KMS-11 (cell line): ENCODE measurements at regions not wholly inside any gene's neighbourhood (a gene's known extent, or its start where the extent isn't known, plus 50 kb on each side); places are given as distances from the start of the nearest gene placed in this dataset.

ENCODE experiments used
- H2AFZ ChIP-seq: fragments of 200-600 bp; sonication (generic); 2 replicates; pipeline ENCODE4 v1.6.1; 2016; ENCODE audit warnings: antibody characterized with exemption, mixed run types, low read depth
- H3K27ac ChIP-seq: fragments of 200-600 bp; sonication (generic); 2 replicates; pipeline ENCODE4 v1.6.1; 2016; ENCODE audit warnings: mild to moderate bottlenecking, mixed run types
- H3K27me3 ChIP-seq: fragments of 200-600 bp; sonication (generic); 2 replicates; pipeline ENCODE4 v1.6.1; 2017; ENCODE audit warnings: mild to moderate bottlenecking, low read depth, mixed run types, moderate library complexity; ENCODE audit not compliant: insufficient read depth
- H3K36me3 ChIP-seq: fragments of 200-600 bp; sonication (generic); 2 replicates; pipeline ENCODE4 v1.6.1; 2017; ENCODE audit warnings: mild to moderate bottlenecking, mixed run types; ENCODE audit not compliant: insufficient read depth
- H3K4me1 ChIP-seq: fragments of 200-600 bp; sonication (generic); 2 replicates; pipeline ENCODE4 v1.6.1; 2016; ENCODE audit warnings: mild to moderate bottlenecking, low read depth, mixed run types; ENCODE audit not compliant: poor library complexity, severe bottlenecking
- H3K4me2 ChIP-seq: fragments of 200-600 bp; sonication (generic); 2 replicates; pipeline ENCODE4 v1.7.0; 2016; ENCODE audit warnings: mild to moderate bottlenecking, mixed run types
- H3K4me3 ChIP-seq: fragments of 200-600 bp; sonication (generic); IDR thresholded peaks from 2 replicates; pipeline ENCODE4 v1.6.1; 2017; ENCODE audit warnings: low read depth, low read length, mixed read lengths; ENCODE audit not compliant: insufficient read depth
- H3K79me2 ChIP-seq: fragments of 200-600 bp; sonication (generic); 2 replicates; pipeline ENCODE4 v1.6.1; 2016; ENCODE audit warnings: low read depth, mixed run types; ENCODE audit not compliant: insufficient read depth
- H3K9ac ChIP-seq: fragments of 200-600 bp; sonication (generic); 2 replicates; pipeline ENCODE4 v1.6.1; 2016; ENCODE audit warnings: mild to moderate bottlenecking, mixed run types
- H4K20me1 ChIP-seq: fragments of 200-600 bp; sonication (generic); 2 replicates; pipeline ENCODE4 v1.6.1; 2016; ENCODE audit warnings: mild to moderate bottlenecking, mixed run types; ENCODE audit not compliant: insufficient read depth
- TF ChIP-seq, protein P1 (sequence below): fragments of 200-600 bp; sonication (generic); conservative IDR thresholded peaks from 2 replicates; pipeline ENCODE4 v1.6.1; 2017; ENCODE audit warnings: low read depth, mild to moderate bottlenecking, antibody characterized with exemption, low read length, moderate library complexity, mixed read lengths

DNA sequence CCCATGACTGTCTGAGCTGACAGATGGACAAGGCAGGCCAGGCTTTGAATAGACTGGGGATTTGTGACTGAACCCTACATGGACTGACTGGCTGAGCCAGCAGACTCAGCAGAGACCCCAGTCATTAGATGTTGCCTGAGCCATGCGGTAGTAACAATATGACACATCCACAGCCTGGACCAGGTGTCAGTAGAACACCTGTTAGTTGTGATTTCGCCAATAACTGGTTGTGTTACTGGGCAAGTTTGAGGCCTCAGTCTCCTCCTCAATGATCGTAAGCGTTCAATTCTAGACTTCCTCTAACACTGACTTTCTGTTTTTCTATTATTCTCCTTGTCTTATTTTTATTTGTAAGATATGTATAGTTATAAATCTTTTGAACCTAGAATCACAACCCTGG, 311.9 kb upstream of the MAP3K7 start:
- no peak overlapping the region for H3K9ac ChIP-seq
- TF ChIP-seq, protein P1, sequence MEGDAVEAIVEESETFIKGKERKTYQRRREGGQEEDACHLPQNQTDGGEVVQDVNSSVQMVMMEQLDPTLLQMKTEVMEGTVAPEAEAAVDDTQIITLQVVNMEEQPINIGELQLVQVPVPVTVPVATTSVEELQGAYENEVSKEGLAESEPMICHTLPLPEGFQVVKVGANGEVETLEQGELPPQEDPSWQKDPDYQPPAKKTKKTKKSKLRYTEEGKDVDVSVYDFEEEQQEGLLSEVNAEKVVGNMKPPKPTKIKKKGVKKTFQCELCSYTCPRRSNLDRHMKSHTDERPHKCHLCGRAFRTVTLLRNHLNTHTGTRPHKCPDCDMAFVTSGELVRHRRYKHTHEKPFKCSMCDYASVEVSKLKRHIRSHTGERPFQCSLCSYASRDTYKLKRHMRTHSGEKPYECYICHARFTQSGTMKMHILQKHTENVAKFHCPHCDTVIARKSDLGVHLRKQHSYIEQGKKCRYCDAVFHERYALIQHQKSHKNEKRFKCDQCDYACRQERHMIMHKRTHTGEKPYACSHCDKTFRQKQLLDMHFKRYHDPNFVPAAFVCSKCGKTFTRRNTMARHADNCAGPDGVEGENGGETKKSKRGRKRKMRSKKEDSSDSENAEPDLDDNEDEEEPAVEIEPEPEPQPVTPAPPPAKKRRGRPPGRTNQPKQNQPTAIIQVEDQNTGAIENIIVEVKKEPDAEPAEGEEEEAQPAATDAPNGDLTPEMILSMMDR, result no peak
- no peak overlapping the region for H2AFZ ChIP-seq
- no peak overlapping the region for H3K4me3 ChIP-seq
- H4K20me1 ChIP-seq, result no peaks in the 10 kb centered on the region
- H3K27me3 ChIP-seq, result no peaks in the 10 kb centered on the region
- no peak overlapping the region for H3K4me2 ChIP-seq
- no peaks in the 10 kb centered on the region for H3K36me3 ChIP-seq
- H3K27ac ChIP-seq, result no peak overlapping the region
- H3K4me1 ChIP-seq, result no peaks in the 10 kb centered on the region
- H3K79me2 ChIP-seq, result no peaks in the 10 kb centered on the region

DNA sequence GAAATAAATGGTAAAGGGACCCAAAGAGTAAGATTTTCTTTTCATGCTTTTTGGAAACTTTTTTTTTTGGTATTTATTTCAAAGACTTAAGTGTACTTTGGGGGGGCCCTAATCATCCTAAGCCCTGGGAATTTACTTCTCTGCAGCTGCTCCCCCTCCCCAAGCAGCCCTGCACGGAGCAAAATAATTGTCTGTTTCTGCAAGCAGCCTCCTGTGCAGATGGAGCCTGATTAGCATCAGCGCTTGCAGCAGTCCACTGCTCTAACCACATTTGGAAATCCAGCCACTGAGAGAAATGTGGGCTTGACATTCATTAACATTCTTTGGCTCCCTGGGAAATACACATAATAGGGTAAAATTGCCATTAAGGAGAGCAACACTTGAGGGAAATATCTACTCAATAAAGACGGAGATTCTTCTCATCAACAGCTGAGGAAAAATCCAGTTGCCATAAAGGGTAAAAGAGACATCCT, 309.2 kb upstream of the MAP3K7 start:
- no peaks in the 10 kb centered on the region for H3K4me1 ChIP-seq
- no peak overlapping the region for H3K27ac ChIP-seq
- no peaks in the 10 kb centered on the region for H3K27me3 ChIP-seq
- H2AFZ ChIP-seq, result no peak overlapping the region
- no peak overlapping the region for H3K4me3 ChIP-seq
- H3K79me2 ChIP-seq, result no peaks in the 10 kb centered on the region
- no peaks in the 10 kb centered on the region for H4K20me1 ChIP-seq
- H3K9ac ChIP-seq, result no peak overlapping the region
- H3K36me3 ChIP-seq, result no peaks in the 10 kb centered on the region
- no peak overlapping the region for H3K4me2 ChIP-seq
- TF ChIP-seq, protein P1, result no peak

DNA sequence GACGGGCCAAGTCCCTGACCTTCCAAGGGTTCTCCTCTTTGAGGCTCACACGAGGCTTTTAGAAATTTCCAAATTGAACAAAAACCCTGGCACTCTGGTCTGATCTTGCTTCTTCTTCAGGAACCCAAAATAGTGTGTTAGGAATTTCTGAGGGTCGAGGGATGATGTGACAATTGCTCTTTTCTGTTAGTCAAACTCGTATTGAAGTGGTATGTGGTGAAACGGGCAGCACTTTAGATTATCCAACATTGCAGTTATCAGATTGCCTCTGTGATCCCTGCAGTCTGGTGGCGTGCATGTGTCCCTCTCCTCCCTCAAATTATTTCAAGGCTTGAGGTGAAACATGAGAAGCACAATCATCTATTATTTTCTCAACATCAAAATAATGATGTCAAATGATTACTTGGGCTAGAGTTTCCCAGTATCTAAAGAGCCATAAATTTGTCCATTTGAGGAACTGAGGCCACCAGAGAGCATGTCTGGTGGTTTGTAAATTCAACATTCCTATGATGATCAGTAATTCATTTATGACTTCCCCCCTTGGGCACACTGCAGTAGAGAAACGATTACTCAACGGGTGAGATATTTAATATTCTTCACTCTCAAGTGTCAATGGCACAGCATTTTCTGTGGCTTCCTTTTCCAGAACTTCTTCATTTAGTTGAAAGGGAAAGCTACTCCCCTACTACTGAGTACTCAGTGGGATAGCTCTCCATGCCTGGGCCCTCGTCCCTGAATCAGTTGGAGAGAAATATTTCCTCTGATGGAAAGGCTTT, 308.6 kb upstream of the MAP3K7 start:
- H3K9ac ChIP-seq, result no peak overlapping the region
- H3K4me3 ChIP-seq, result no peak overlapping the region
- H3K27ac ChIP-seq, result no peak overlapping the region
- no peak overlapping the region for H2AFZ ChIP-seq
- H3K79me2 ChIP-seq, result no peaks in the 10 kb centered on the region
- H3K36me3 ChIP-seq, result no peaks in the 10 kb centered on the region
- TF ChIP-seq, protein P1, result no peak
- no peak overlapping the region for H3K4me2 ChIP-seq
- no peaks in the 10 kb centered on the region for H3K27me3 ChIP-seq
- no peaks in the 10 kb centered on the region for H4K20me1 ChIP-seq
- no peaks in the 10 kb centered on the region for H3K4me1 ChIP-seq

DNA sequence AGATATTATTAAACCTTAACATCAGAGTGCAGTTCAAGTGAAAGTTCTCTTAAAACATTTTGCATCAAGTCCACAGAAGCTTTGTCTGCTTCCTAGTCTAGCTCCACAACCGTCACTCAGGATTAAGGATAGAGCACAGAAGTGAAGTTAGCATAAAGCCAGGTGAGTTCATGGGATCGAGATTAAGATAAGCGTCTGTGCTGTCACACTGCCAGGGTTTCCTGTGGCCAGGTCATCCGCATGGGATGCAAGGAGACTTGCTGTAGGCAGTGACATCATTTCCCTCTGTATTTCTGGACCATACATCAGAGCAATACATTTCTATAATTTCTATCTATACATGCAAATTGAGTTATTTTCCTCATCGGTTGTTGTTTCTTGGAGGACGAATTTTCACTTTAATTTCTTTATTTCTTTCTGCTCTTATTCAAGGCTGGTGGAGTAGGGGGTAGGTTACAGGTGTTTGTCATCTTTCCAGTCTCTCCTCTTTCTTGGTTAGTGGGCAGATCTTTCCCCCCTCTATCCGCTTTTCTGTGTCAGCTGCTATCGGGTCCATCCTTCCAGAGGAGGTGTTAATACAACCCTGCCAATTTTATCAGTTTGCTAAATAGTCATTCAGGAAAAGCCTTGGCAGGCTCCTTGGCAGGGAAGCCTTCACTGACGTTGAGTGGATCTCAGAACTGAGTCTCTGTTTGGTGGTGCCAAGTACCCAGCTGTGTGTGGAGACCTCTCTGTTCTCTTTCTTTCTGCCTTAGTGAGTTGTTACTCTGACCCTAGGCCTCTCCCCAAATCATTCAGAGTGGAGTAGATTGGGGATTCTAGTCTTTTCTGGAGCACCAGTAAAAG, 307.6 kb upstream of the MAP3K7 start:
- Histone ChIP-seq H3K36me3 (no peaks in the 10 kb centered on the region), H3K4me1 (no peaks in the 10 kb centered on the region), H3K27ac (no peak overlapping the region), H3K4me3 (no peak overlapping the region), H2AFZ (no peak overlapping the region), H3K4me2 (no peak overlapping the region), H3K9ac (no peak overlapping the region), H3K27me3 (no peaks in the 10 kb centered on the region), H3K79me2 (no peaks in the 10 kb centered on the region), H4K20me1 (no peaks in the 10 kb centered on the region)
- TF ChIP-seq, protein P1, result no peak
